Cardiac muscle cell (in vitro differentiated cells and primary cell): ENCODE measurements at regions not wholly inside any gene's neighbourhood (a gene's known extent, or its start where the extent isn't known, plus 50 kb on each side); places are given as distances from the start of the nearest gene placed in this dataset.

ENCODE experiments used
- DNase-seq, 2 donors: peaks; one replicate each; pipeline versions ENCODE4 v3.0.0 to v3.0.0-alpha.2; 2010 to 2017; ENCODE audit warnings: low read depth in 1 of 2, low spot score in 1 of 2
- H3K27ac ChIP-seq: fragments of 200-600 bp; sonication (generic); 2 replicates; pipeline ENCODE4 v1.5.1; 2016
- H3K27me3 ChIP-seq: fragments of 200-600 bp; sonication (generic); 2 replicates; pipeline ENCODE4 v1.6.0; 2016; ENCODE audit warnings: control low read depth
- H3K36me3 ChIP-seq: fragments of 200-600 bp; sonication (generic); 2 replicates; pipeline ENCODE4 v1.5.1; 2016; ENCODE audit warnings: control low read depth
- H3K4me1 ChIP-seq: fragments of 200-600 bp; sonication (generic); 2 replicates; pipeline ENCODE4 v1.8.1; 2017; ENCODE audit warnings: low read depth, mild to moderate bottlenecking, mixed run types
- H3K4me3 ChIP-seq: fragments of 200-600 bp; sonication (generic); 2 replicates; pipeline ENCODE4 v1.5.1; 2016; ENCODE audit warnings: mild to moderate bottlenecking
- H3K9me3 ChIP-seq: fragments of 200-600 bp; sonication (generic); 2 replicates; pipeline ENCODE4 v1.5.1; 2017; ENCODE audit warnings: low read depth, mild to moderate bottlenecking, control low read depth
- CTCF ChIP-seq: IDR thresholded peaks from 2 replicates; pipeline ENCODE4 v1.5.1; 2012; ENCODE audit warnings: low read depth, mild to moderate bottlenecking, low read length

DNA sequence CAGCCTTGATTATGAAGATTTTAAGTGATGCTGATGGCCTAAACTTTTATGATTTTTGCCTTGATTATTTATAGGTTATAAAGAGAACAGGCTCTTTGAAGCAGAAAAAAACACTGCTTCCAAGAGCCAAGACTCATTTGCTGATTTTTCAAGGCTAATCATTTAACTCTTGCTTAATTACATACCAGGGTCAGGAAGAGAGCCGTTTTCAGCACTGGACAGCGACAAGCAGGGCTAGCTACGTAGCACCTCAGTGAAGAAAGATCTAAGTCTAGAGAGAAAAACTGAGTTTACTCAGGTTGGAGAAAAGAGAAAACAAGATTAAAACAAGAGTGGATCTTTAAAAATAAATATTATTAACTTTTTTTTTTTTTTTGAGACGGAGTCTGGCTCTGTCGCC lies 615.4 kb upstream of the B3GAT1 start:
- Histone ChIP-seq H3K4me3 (no peak overlapping the region), H3K36me3 (no peaks in the 10 kb centered on the region), H3K27me3 (no peaks in the 10 kb centered on the region), H3K4me1 (no peaks in the 10 kb centered on the region), H3K9me3 (no peaks in the 10 kb centered on the region), H3K27ac (no peak overlapping the region)
- no peak for TF ChIP-seq CTCF
- DNase-seq = peak; percentile 55 to 87

DNA sequence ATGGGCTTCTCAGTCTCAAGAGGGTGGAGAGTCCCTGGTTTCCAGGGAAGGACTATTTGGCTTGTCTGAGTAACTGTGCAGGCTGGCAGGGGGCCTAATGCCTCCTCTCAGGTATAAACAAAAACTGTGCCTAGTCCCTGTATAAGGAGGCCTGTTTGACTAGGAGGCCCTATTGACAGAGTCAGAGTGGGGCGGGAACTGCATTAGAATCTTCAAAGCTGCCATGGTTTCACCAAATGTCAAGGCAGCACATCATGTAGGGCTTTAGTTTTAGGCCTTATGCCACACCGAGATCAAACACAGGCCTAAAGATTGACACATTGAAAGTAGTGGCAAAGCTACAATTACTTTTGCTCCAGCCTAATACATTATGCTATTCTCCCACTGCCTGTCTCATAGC lies 611.5 kb upstream of the B3GAT1 start:
- TF ChIP-seq CTCF = no peak
- Histone ChIP-seq H3K27me3 (no peaks in the 10 kb centered on the region), H3K4me3 (no peak overlapping the region), H3K4me1 (no peaks in the 10 kb centered on the region), H3K36me3 (no peaks in the 10 kb centered on the region), H3K27ac (no peak overlapping the region), H3K9me3 (no peaks in the 10 kb centered on the region)
- DNase-seq = no peak

DNA sequence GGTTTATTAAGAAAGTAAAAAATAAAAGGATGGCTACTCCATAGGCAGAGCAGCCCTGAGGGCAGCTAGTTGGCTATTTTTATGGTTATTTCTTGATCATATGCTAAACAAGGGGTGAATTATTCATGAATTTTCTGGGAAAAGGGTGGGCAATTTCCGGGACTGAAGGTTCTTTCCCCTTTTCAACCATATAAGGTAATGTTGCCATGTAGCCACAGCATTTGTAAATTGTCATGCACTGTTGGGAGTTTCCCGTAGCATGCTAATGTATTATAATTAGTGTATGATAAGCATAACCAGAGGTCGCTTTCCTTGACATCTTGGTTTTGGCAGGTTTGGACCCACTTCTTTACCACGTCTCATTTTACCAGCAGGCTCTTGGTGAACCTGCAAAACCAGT lies 610.4 kb upstream of the B3GAT1 start:
- H3K36me3 ChIP-seq = no peaks in the 10 kb centered on the region
- H3K9me3 ChIP-seq = no peaks in the 10 kb centered on the region
- H3K4me1 ChIP-seq = no peaks in the 10 kb centered on the region
- H3K27me3 ChIP-seq = no peaks in the 10 kb centered on the region
- no peak overlapping the region for H3K4me3 ChIP-seq
- no peak for TF ChIP-seq CTCF
- H3K27ac ChIP-seq = no peak overlapping the region
- no peak for DNase-seq

- Histone ChIP-seq H3K9me3 (no peaks in the 10 kb centered on the region), H3K4me3 (no peak overlapping the region), H3K36me3 (no peaks in the 10 kb centered on the region), H3K27me3 (peaks cover 5% of the 10 kb centered on the region), H3K4me1 (no peaks in the 10 kb centered on the region), H3K27ac (no peak overlapping the region)
- DNase-seq = no peak
- no peak for TF ChIP-seq CTCF
These were observed 607.9 kb upstream of the B3GAT1 start for GRCh38 chr11:135019899-135020298.

GRCh38 chr11:135019343-135019871 lies 607.4 kb upstream of the B3GAT1 start:
- no peak for TF ChIP-seq CTCF
- Histone ChIP-seq H3K4me3 (no peak overlapping the region), H3K27ac (no peak overlapping the region), H3K4me1 (no peaks in the 10 kb centered on the region), H3K27me3 (peaks cover 5% of the 10 kb centered on the region), H3K9me3 (no peaks in the 10 kb centered on the region), H3K36me3 (no peaks in the 10 kb centered on the region)
- no peak for DNase-seq

DNA sequence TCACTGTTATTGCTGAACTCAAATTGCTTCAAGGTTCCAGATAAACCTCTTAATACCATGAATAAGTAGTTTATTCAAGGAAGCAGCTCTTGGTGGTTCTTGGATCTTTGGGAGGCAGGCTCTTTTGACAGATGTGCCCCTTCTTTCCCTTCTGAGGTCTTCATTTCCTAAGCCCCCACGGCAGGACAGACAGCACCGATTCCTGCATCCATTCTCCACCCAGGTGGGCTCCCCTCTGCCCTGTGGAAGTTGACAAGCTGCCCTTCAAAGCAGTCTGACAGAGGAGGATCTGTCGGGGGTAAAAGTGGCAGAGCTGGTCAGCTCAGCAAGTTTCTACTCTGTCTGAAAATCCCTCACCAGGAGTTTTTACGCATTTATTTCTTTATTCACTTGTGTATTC lies 605.3 kb upstream of the B3GAT1 start:
- no peak overlapping the region for H3K27ac ChIP-seq
- TF ChIP-seq CTCF = no peak
- no peaks in the 10 kb centered on the region for H3K4me1 ChIP-seq
- peaks cover 5% of the 10 kb centered on the region for H3K27me3 ChIP-seq
- H3K36me3 ChIP-seq = no peaks in the 10 kb centered on the region
- no peaks in the 10 kb centered on the region for H3K9me3 ChIP-seq
- H3K4me3 ChIP-seq = no peak overlapping the region
- DNase-seq = no peak
